Activated naive CD4-positive, alpha-beta T cell treated with anti-CD3 and anti-CD28 coated beads, Interleukin-2, amount 50 U/mL, for 16 hours (primary cell): ENCODE measurements at regions not wholly inside any gene's neighbourhood (a gene's known extent, or its start where the extent isn't known, plus 50 kb on each side); places are given as distances from the start of the nearest gene placed in this dataset.

Experiments used
- DNase-seq: peaks from one replicate; pipeline ENCODE4 v3.0.0-alpha.2; 2020

DNA sequence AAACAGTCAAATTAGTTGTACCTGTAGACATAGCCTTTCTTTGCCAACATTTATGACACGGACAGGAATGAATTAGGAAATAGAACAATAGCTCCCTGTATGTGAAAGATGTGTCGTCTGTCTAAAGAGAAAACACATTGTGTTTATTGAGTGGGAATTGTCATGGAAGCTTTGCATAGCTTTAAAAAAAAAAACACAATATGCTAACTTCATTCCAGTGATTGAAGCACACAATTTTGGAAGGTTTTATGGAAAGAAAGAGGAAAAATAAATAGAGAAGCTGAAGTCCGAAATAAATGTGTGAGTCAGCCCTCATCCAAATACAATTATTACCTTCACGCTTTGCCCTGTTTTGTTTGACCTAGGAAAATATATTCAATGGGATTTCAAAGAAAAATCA is 1095.7 kb downstream of the TSN start:
- DNase-seq, result no peak

DNA sequence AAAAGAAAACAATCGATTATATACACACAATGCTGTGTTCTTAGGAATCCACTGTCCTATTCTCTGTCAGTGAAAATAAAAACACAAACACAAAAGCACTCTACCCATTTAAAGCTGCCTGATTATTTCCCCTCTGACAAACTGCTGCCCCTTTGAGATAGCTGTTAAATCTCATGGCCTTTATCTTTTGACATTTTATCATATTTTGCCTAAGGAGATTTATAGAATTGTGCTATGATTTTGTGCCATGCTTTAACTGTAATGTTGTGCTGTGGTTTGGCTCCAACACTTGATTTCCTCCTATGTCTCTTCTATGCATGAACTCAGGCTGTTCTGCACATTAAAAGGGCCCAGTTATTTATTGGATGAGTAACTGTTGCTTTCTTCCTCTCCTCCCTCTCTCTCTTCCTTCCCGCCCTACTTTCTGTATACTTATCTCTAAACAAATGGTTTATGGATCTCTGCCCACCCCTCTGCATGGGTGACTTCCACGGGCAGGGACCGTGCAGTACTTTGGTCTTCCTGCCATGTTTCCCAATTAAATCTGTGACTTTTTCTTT is 1096.6 kb downstream of the TSN start:
- DNase-seq, result no peak

GRCh38 chr2:122856696-122857095 is 1101.2 kb downstream of the TSN start:
- DNase-seq, result no peak

GRCh38 chr2:122858075-122858702 is 1102.7 kb downstream of the TSN start:
- DNase-seq, result no peak

DNA sequence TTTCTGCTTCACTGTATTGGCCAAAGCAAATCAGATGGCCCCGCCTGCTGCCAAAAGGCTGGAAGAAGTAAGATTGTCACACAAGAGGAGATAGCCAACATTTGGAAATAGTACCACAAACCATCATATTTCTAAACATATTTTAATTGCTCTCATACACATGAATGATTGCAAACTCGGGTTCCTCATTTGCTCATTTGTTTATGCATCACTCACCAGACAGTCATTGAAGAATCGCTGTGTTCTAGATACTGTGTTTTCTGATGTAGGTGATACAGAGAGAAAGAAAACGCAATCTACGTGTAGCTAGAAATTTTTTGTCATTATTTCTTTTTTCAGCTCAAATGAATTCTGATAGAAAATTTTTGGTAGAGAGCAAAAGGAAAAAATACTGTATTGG is 1103.4 kb downstream of the TSN start:
- no peak for DNase-seq

- DNase-seq, result no peak
Observed at GRCh38 chr2:122859260-122859659, 1103.8 kb downstream of the TSN start.

GRCh38 chr2:122863532-122863931 is 1108.1 kb downstream of the TSN start:
- no peak for DNase-seq

DNA sequence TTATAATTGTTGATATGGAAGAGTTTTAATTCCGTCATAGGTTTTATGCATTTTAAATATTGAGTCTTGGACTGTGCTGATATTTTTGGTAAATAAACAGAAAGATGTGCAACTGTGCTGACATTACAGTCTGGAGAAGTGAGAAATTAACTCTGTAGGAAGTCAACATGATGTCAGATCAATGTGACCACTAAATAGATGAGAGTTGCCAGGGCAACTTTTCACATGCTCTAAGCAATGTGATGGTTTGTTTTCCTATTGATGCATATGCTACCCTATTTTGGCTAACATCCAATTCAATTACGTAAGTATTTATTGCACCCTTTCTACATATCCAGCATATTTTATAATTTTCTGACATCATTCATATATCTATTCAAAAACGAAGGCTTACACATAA is 1109.3 kb downstream of the TSN start:
- no peak for DNase-seq

GRCh38 chr2:122866095-122866494 is 1110.6 kb downstream of the TSN start:
- no peak for DNase-seq

- DNase-seq, result no peak
Observed at GRCh38 chr2:122867941-122868340, 1112.5 kb downstream of the TSN start.

DNA sequence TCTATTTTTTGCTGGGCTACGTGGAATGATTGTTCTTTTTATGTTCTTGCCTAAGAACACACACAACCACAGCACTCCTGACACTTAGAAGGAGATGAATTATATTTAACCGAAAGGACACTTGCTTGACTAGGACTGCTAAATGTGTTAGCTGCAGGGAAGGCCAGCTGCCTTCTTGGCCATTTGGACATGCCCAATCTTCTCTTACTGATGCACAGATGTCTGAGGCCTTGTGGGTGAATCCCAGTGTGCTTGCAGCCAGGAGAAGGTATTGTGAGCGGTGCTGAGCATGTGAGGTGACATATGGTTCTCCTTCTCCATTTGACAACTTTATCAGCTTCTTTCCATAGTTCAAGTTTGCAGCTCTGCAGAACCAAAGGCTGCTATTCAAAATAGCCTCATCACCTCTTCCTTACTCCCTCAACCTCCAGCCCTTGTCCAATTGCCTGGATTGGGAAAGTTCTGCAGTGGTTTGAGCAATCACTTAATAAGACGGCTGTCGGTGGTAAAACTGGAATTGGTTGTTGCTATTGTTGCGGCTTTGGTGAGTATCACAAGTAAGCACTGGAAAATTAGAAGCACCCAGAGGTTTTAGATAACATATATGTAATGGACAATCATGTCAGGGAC is 1113.3 kb downstream of the TSN start:
- DNase-seq, result no peak

- no peak for DNase-seq
Observed at GRCh38 chr2:122873951-122874350, 1118.5 kb downstream of the TSN start.

- no peak for DNase-seq
Observed at GRCh38 chr2:122875091-122875865, 1119.8 kb downstream of the TSN start.

GRCh38 chr2:122883849-122884248 is 1128.4 kb downstream of the TSN start:
- no peak for DNase-seq

- no peak for DNase-seq
Observed at GRCh38 chr2:122884889-122885288, 1129.4 kb downstream of the TSN start.

DNA sequence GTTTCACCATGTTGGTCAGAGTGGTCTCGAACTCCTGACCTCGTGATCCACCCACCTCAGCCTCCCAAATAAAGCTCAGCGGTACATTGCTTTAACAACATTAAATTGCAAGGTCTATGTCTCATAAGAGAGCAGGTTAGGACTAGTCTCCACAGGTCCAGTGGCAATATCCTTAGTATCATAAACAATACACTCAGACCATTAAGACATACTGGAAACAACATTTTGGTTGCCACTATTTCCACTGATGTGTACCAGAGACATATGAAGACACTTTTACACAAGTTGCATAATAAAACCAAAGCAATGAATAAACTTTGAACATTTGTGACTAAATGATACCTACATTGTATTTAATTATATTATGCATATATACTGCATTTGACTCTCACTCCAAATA is 1130.0 kb downstream of the TSN start:
- no peak for DNase-seq

- DNase-seq, result no peak
Observed at GRCh38 chr2:122886479-122887145, 1131.2 kb downstream of the TSN start.

GRCh38 chr2:122899614-122900013 is 1125.5 kb upstream of the CNTNAP5 start:
- no peak for DNase-seq

GRCh38 chr2:122905431-122905830 is 1119.7 kb upstream of the CNTNAP5 start:
- DNase-seq, result no peak

DNA sequence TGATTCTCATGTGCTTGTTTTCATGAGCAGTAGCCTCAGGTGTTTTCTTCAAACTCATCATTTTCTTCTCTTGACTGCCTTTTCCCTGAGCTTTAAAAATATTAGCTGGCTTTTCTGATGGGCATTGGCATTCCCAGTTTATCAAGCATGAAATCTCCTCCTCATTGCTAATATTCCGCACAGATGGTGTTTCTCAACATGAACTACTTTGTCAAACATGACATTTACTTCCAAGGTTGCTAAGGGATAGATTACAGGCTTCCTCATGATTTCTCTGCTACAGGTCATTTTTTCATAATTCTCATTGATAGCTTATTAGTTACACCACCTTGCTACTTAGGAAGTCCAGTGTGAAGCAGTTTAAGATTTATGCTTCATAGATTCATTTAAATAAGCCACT is 1116.9 kb upstream of the CNTNAP5 start:
- no peak for DNase-seq

DNA sequence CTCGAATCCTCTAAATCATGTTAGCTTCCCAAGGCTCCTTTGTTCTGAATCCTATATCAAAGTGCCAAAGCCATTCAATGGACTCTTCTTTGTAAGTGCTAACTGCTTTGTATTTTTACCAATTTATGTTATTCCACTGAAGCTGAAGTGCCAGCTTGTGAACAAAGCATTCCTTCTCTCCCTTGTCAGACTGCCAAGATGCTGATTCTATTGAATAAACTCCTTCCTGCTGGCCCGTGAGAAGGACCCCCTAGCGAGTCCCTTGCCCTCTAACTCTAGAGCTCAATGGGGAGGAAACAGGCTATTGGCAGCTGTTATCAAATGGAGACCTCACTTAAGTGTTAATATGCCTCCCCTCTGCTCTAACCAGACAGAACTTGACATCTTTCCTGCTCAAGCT is 1097.9 kb upstream of the CNTNAP5 start:
- no peak for DNase-seq

DNA sequence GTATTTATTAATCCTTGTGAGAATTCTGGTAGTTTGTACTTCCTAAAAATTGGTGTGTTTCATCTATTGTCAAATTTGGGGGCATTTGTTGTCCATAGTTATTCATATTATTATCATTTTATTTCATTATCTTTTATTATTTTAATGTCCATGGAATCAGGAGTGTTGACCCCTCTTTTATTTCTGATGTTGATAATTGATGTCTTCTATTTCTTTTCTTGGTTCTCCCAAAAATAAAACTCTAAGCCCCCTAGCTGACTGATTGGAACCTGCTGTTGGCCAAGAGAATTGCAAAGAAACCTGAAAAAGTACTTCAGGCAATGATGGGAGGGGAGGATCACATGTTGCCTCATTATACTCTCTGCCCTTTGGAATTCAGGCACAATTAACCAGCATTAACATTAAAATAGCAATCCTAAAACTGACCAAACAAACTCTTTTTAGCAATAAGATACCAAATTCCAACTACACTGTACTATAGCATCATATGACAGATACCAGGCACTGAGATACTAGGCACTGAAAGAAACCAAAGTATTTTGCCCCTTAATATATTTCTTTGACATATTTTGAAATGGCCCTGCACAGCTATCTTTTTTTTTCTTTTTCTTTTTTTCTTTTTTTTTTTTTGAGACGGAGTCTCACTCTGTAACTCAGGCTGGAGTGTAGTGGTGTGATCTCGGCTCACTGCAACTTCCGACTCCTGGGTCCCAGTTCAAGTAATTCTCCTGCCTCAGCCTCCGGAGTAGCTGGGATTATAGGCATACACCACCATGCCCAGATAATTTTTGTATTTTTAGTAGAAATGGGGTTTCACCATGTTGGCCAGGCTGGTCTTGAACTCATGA is 1097.2 kb upstream of the CNTNAP5 start:
- DNase-seq, result no peak
